ENCODE measurements at regions not wholly inside any gene's neighbourhood (a gene's known extent, or its start where the extent isn't known, plus 50 kb on each side); places are given as distances from the start of the nearest gene placed in this dataset.
"Not testable (repeated sequence)": the region's sequence is repeated elsewhere in the genome, so short reads cannot be mapped to it uniquely, and the experiment has no call there.

DNA sequence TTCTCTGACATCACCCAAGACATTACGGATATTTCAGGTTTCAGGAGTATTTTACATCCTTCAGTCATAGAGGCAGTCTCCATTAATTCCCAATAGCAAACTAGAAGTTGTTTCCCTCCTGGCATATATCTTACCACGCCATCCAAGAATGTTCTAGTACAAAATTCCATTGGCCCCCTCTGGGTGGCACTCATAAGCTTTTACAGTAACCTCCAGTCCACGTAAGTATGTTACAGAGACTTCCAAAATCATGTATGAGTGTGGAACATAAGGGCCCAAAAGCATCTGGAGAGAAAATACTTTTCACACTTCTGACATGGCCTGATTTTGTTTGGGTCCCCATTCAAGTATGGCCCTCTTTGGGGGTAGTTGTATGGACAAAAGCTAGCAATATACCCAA is 58.1 kb upstream of the DHRS4 start:
- DNase-seq (ENCODE audit: low read depth in 1 of 2, low spot score in 1 of 2) (no peak), FAIRE-seq (no peak), ATAC-seq (peak in 1 of 2 experiments; percentile 36; a peak in 2 of 6 replicates)
- Histone ChIP-seq H3K9me3 (no peaks in the 10 kb centered on the region), H3K27ac (no peak overlapping the region), H3K4me1 (no peaks in the 10 kb centered on the region), H3K4me3 (no peak overlapping the region), H3K4me2 (no peak overlapping the region)
- CTCF ChIA-PET: interaction anchor here (1.1 to 1.5 kb wide), 2 partner anchors 11 to 15 kb away, joined by 3 to 5 read pairs; no protein-coding TSS in a partner anchor
- TF ChIP-seq RAD21 (conservative IDR thresholded peaks at IDR 0.05 in 1 of 2, IDR thresholded peaks at IDR 0.05 in 1 of 2): peak in 1 of 2 experiments; percentile 19; a peak in 2 of 5 replicates
- TF ChIP-seq EP300 (IDR thresholded peaks at IDR 0.05): no peak
- TF ChIP-seq, protein P1, sequence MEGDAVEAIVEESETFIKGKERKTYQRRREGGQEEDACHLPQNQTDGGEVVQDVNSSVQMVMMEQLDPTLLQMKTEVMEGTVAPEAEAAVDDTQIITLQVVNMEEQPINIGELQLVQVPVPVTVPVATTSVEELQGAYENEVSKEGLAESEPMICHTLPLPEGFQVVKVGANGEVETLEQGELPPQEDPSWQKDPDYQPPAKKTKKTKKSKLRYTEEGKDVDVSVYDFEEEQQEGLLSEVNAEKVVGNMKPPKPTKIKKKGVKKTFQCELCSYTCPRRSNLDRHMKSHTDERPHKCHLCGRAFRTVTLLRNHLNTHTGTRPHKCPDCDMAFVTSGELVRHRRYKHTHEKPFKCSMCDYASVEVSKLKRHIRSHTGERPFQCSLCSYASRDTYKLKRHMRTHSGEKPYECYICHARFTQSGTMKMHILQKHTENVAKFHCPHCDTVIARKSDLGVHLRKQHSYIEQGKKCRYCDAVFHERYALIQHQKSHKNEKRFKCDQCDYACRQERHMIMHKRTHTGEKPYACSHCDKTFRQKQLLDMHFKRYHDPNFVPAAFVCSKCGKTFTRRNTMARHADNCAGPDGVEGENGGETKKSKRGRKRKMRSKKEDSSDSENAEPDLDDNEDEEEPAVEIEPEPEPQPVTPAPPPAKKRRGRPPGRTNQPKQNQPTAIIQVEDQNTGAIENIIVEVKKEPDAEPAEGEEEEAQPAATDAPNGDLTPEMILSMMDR (IDR thresholded peaks at IDR 0.05): 0 out of 3 replicates have a peak, but pooled peaks have one; percentile 12
- POLR2A ChIA-PET: no interaction called here
- 54% methylated on average over 3 of the region's 3 CpGs for WGBS (ENCODE audit: missing lambda C conversion rate)

DNA sequence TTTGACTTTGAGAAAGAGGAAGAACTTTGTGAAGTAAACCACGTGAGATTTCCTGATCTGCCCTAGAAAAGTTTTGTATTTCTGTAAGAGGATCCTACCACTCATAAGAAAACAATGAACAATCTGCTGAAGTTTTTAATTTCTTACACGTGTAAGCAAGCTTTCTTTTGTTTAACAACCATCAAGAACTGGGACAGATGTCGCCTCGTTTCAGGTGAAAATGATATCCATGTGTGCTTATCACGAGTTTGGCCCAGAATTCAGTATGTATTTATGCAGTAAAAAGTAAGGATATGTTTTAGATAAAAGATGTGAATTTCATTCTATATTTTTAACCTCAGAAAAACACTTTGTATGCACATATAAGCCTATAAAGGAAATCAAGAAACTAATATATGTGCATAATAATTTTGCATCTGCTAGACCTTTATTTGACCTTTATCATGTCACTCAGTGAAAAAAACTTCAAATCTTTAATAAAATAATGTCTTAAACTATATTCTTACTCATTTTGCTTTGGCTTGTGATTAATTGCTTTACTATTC is 56.9 kb upstream of the DHRS4 start:
- TF ChIP-seq, protein P2, sequence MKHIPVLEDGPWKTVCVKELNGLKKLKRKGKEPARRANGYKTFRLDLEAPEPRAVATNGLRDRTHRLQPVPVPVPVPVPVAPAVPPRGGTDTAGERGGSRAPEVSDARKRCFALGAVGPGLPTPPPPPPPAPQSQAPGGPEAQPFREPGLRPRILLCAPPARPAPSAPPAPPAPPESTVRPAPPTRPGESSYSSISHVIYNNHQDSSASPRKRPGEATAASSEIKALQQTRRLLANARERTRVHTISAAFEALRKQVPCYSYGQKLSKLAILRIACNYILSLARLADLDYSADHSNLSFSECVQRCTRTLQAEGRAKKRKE (CRISPR knock-in tag; IDR thresholded peaks at IDR 0.05; ENCODE audit: low read depth): no peak
- TF ChIP-seq ZC3H11A (IDR thresholded peaks at IDR 0.05) (no peak), RARB (CRISPR knock-in tag; IDR thresholded peaks at IDR 0.05) (no peak), EHMT2 (IDR thresholded peaks at IDR 0.05; ENCODE audit: low read depth) (no peak), HDAC2 (IDR thresholded peaks at IDR 0.05) (no peak), CBX8 (IDR thresholded peaks at IDR 0.05) (no peak), ZFP36 (IDR thresholded peaks at IDR 0.05; ENCODE audit: borderline replicate concordance, partially characterized antibody) (no peak), NR3C1 (IDR thresholded peaks at IDR 0.05) (no peak), FOXS1 (CRISPR knock-in tag; IDR thresholded peaks at IDR 0.05) (no peak), NPAS2 (CRISPR knock-in tag; IDR thresholded peaks at IDR 0.05; ENCODE audit: borderline replicate concordance) (no peak), MAZ (IDR thresholded peaks at IDR 0.05; ENCODE audit: borderline replicate concordance, low read depth, low read length) (no peak), HOXB5 (CRISPR knock-in tag; IDR thresholded peaks at IDR 0.05) (no peak), ZNF302 (CRISPR knock-in tag; IDR thresholded peaks at IDR 0.05) (no peak), RNF2 (IDR thresholded peaks at IDR 0.05; ENCODE audit: borderline replicate concordance, low read depth) (no peak), TFCP2L1 (CRISPR knock-in tag; IDR thresholded peaks at IDR 0.05) (no peak)
- TF ChIP-seq, protein P3, sequence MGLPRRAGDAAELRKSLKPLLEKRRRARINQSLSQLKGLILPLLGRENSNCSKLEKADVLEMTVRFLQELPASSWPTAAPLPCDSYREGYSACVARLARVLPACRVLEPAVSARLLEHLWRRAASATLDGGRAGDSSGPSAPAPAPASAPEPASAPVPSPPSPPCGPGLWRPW (IDR thresholded peaks at IDR 0.05): no peak
- TF ChIP-seq, protein P4, sequence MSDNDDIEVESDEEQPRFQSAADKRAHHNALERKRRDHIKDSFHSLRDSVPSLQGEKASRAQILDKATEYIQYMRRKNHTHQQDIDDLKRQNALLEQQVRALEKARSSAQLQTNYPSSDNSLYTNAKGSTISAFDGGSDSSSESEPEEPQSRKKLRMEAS (IDR thresholded peaks at IDR 0.05): no peak
- TF ChIP-seq, protein P5, sequence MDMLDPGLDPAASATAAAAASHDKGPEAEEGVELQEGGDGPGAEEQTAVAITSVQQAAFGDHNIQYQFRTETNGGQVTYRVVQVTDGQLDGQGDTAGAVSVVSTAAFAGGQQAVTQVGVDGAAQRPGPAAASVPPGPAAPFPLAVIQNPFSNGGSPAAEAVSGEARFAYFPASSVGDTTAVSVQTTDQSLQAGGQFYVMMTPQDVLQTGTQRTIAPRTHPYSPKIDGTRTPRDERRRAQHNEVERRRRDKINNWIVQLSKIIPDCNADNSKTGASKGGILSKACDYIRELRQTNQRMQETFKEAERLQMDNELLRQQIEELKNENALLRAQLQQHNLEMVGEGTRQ (IDR thresholded peaks at IDR 0.05): no peak
- DNase-seq (ENCODE audit: low read depth in 1 of 2, low spot score in 1 of 2): no peak
- no peak for ATAC-seq

DNA sequence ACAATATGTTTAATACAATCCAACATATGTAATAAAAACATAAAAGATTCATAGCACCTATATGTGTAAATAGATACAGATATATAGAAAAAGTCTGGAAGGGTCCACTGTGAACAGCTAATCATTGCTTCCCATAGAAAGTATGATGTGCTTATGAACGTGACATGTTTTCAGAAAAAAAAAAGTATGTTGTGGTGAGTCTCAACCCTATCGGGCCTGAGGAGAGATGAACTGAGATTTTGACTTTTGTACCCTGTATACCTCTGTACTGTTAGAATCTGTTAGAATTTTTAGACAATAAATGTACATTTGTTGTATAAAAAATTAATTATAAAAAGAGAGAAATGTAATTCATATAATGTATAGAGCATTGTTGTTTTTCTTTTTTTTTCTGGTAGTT is 56.3 kb upstream of the DHRS4 start:
- POLR2A ChIA-PET; H3K4me2 ChIP-seq; DNase-seq (ENCODE audit: low read depth in 1 of 2, low spot score in 1 of 2); ATAC-seq; FAIRE-seq; H3K27ac ChIP-seq; H3K4me1 ChIP-seq; H3K9me3 ChIP-seq; H3K4me3 ChIP-seq: not testable (repeated sequence)
- 65% methylated on average over 2 of the region's 2 CpGs for WGBS (ENCODE audit: missing lambda C conversion rate)
- CTCF ChIA-PET: interaction anchor here (1.1 kb wide), 1 partner anchor 308 kb away, joined by 3 read pairs; no protein-coding TSS in a partner anchor

More for the DNA sequence above, 56.9 kb upstream of the DHRS4 start:
- H3K4me2 ChIP-seq: no peak overlapping the region
- no peaks in the 10 kb centered on the region for H3K4me1 ChIP-seq
- no peak overlapping the region for H3K27ac ChIP-seq
- WGBS (ENCODE audit: missing lambda C conversion rate): 30% methylated on average over 5 of the region's 5 CpGs
- no peak overlapping the region for H3K4me3 ChIP-seq
- ChIA-PET POLR2A (no interaction called here), CTCF (interaction anchor here (0.6 to 1.1 kb wide), 3 partner anchors 9 to 307 kb away, joined by 3 to 4 read pairs (median 3); no protein-coding TSS in a partner anchor)
- no peaks in the 10 kb centered on the region for H3K9me3 ChIP-seq
- FAIRE-seq: no peak

DNA sequence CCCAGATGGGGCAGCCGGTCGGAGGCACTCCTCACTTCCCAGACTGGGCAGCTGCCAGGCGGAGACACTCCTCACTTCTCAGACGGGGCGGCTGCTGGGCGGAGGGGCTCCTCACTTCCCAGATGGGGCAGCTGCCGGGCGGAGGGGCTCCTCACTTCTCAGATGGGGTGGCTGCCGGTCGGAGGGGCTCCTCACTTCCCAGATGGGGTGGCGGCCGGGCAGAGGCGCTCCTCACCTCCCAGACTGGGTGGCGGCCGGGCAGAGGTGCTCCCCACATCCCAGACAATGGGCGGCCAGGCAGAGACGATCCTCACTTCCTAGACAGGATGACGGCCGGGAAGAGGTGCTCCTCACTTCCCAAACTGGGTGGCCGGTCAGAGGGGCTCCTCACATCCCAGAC is 55.2 kb upstream of the DHRS4 start:
- POLR2A ChIA-PET; H3K4me1 ChIP-seq; FAIRE-seq; CTCF ChIA-PET; H3K4me3 ChIP-seq; H3K27ac ChIP-seq; DNase-seq (ENCODE audit: low read depth in 1 of 2, low spot score in 1 of 2); ATAC-seq; H3K9me3 ChIP-seq; H3K4me2 ChIP-seq: not testable (repeated sequence)
- WGBS (ENCODE audit: missing lambda C conversion rate): 62% methylated on average over 5 of the region's 20 CpGs
